HG03342 (cell line): ENCODE measurements at regions not wholly inside any gene's neighbourhood (a gene's known extent, or its start where the extent isn't known, plus 50 kb on each side); places are given as distances from the start of the nearest gene placed in this dataset.
"Not testable (repeated sequence)": the region's sequence is repeated elsewhere in the genome, so short reads cannot be mapped to it uniquely, and the experiment has no call there.

Source experiments
- ATAC-seq: cut with Tn5 transposase; IDR thresholded peaks from one replicate; pipeline ENCODE4 v1.9.1; 2021; ENCODE audit warnings: mild to moderate bottlenecking, moderate library complexity; ENCODE audit not compliant: unreplicated experiment

GRCh38 chr12:89230376-89231315 is 121.7 kb downstream of the DUSP6 start:
- no peak for ATAC-seq

- ATAC-seq, result no peak
These were observed 123.8 kb downstream of the DUSP6 start for GRCh38 chr12:89228491-89228890.

- ATAC-seq, result no peak
These were observed 124.5 kb downstream of the DUSP6 start for GRCh38 chr12:89227774-89228173.

GRCh38 chr12:89225808-89226411 is 126.4 kb downstream of the DUSP6 start:
- ATAC-seq, result peak; percentile 37

- ATAC-seq, result peak; percentile 58
These were observed 126.9 kb downstream of the DUSP6 start for GRCh38 chr12:89225401-89225800.

- not testable (repeated sequence) for ATAC-seq
These were observed 129.7 kb downstream of the DUSP6 start for GRCh38 chr12:89222580-89222979.

GRCh38 chr12:89217472-89217871 is 134.8 kb downstream of the DUSP6 start:
- ATAC-seq, result no peak

GRCh38 chr12:89216211-89216952 is 135.9 kb downstream of the DUSP6 start:
- no peak for ATAC-seq

GRCh38 chr12:89215196-89215595 is 137.1 kb downstream of the DUSP6 start:
- ATAC-seq, result no peak

GRCh38 chr12:89213747-89214146 is 138.6 kb downstream of the DUSP6 start:
- ATAC-seq, result no peak

GRCh38 chr12:89213139-89213538 is 139.2 kb downstream of the DUSP6 start:
- no peak for ATAC-seq

GRCh38 chr12:89212339-89212771 is 139.9 kb downstream of the DUSP6 start:
- ATAC-seq, result no peak

GRCh38 chr12:89211456-89211855 is 140.8 kb downstream of the DUSP6 start:
- no peak for ATAC-seq

GRCh38 chr12:89210277-89210676 is 142.0 kb downstream of the DUSP6 start:
- ATAC-seq, result no peak

- no peak for ATAC-seq
These were observed 143.6 kb downstream of the DUSP6 start for GRCh38 chr12:89208661-89209096.

GRCh38 chr12:89206390-89206789 is 145.9 kb downstream of the DUSP6 start:
- ATAC-seq, result no peak

GRCh38 chr12:89205517-89205916 is 146.8 kb downstream of the DUSP6 start:
- ATAC-seq, result no peak

- ATAC-seq, result no peak
These were observed 149.2 kb downstream of the DUSP6 start for GRCh38 chr12:89203144-89203543.

- no peak for ATAC-seq
These were observed 152.1 kb downstream of the DUSP6 start for GRCh38 chr12:89200217-89200616.

GRCh38 chr12:89195470-89195869 is 156.8 kb downstream of the DUSP6 start:
- no peak for ATAC-seq

GRCh38 chr12:89194683-89195082 is 157.6 kb downstream of the DUSP6 start:
- ATAC-seq, result no peak
